Esophagus muscularis mucosa (tissue), 4 donors: ENCODE measurements at regions not wholly inside any gene's neighbourhood (a gene's known extent, or its start where the extent isn't known, plus 50 kb on each side); places are given as distances from the start of the nearest gene placed in this dataset.

Experiments
- DNase-seq: peaks from one replicate; pipeline ENCODE4 v3.0.0-alpha.2; 2017; ENCODE audit errors: extremely low spot score
- H3K27ac ChIP-seq, 4 donors: fragments of 200-600 bp; sonication (generic); replicated peaks in 1 of 4; 1 replicate in 3 of 4; 2 replicates in 1 of 4; pipeline ENCODE4 v1.5.1; 2016 to 2019; ENCODE audit warnings: mild to moderate bottlenecking in 1 of 4
- H3K27me3 ChIP-seq, 4 donors: fragments of 200-600 bp; sonication (generic); one replicate each; pipeline versions ENCODE4 v1.5.1 to v1.6.0; 2016 to 2019
- H3K36me3 ChIP-seq, 4 donors: fragments of 200-600 bp; sonication (generic); one replicate each; pipeline ENCODE4 v1.5.1; 2016 to 2019
- H3K4me1 ChIP-seq, 4 donors: fragments of 200-600 bp; sonication (generic); one replicate each; pipeline ENCODE4 v1.5.1; 2016 to 2019
- H3K4me3 ChIP-seq, 4 donors: fragments of 200-600 bp; sonication (generic); 1 replicate in 2 of 4; 2 replicates in 2 of 4; pipeline ENCODE4 v1.5.1; 2016 to 2019; ENCODE audit warnings: mild to moderate bottlenecking in 4 of 4, moderate library complexity in 1 of 4
- H3K9me3 ChIP-seq, 4 donors: fragments of 200-600 bp; sonication (generic); 1 replicate in 3 of 4; 2 replicates in 1 of 4; pipeline ENCODE4 v1.5.1; 2016 to 2019
- CTCF ChIP-seq, 3 experiments: fragments of 200-600 bp in 2 of 3; fragments of 450-650 bp in 1 of 3; sonication (generic) in 2 of 3; IDR thresholded peaks; one replicate each; pipeline ENCODE4 v1.5.1; 2017 to 2019; ENCODE audit warnings: antibody characterized with exemption in 3 of 3, mild to moderate bottlenecking in 2 of 3, moderate library complexity in 1 of 3
- EP300 ChIP-seq: sonication (generic); formaldehyde crosslinking; IDR thresholded peaks from one replicate; pipeline ENCODE4 v1.6.1; 2017; ENCODE audit warnings: antibody characterized with exemption
- POLR2A ChIP-seq: fragments of 450-650 bp; IDR thresholded peaks from one replicate; pipeline ENCODE4 v1.6.1; 2017; ENCODE audit warnings: antibody characterized with exemption, moderate library complexity, mild to moderate bottlenecking, low read depth
- POLR2AphosphoS5 ChIP-seq, 2 donors: sonication (generic); formaldehyde crosslinking; IDR thresholded peaks; one replicate each; pipeline ENCODE4 v1.6.1; 2017; ENCODE audit warnings: antibody characterized with exemption in 2 of 2
- WGBS: methylation state at CpG from one replicate; pipeline ENCODE4 v1.1.5; 2018; 5-methylcytosine and 5-hydroxymethylcytosine counted together
- intact Hi-C: fragments of 100-400 bp; cut with DNase I; formaldehyde crosslinking; loops from one replicate; pipeline ENCODE4 v1.15.1; 2023

GRCh38 chr6:141990840-141991239, 141.9 kb upstream of the GJE1 start:
- Histone ChIP-seq H3K36me3 (no peaks in the 10 kb centered on the region), H3K27me3 (no peaks in the 10 kb centered on the region), H3K9me3 (peaks cover 0 to 5% (median under 1%) of the 10 kb centered on the region in 4 donors), H3K4me3 (no peak overlapping the region), H3K27ac (no peak overlapping the region), H3K4me1 (no peaks in the 10 kb centered on the region)
- no peak for DNase-seq
- WGBS, result 50% methylated on average over 1 of the region's 1 CpG
- TF ChIP-seq POLR2AphosphoS5 (IDR thresholded peaks at IDR 0.05) (no peak), CTCF (IDR thresholded peaks at IDR 0.05) (no peak), EP300 (no peak), POLR2A (no peak)
- intact Hi-C loops, result no loop called here

GRCh38 chr6:141989706-141989959, 143.1 kb upstream of the GJE1 start:
- WGBS, result 3% methylated on average over 1 of the region's 1 CpG
- no peak for DNase-seq
- no peaks in the 10 kb centered on the region for H3K9me3 ChIP-seq
- TF ChIP-seq EP300, result no peak
- TF ChIP-seq POLR2AphosphoS5 (IDR thresholded peaks at IDR 0.05), result no peak
- no peak for TF ChIP-seq CTCF (IDR thresholded peaks at IDR 0.05)
- no peaks in the 10 kb centered on the region for H3K27me3 ChIP-seq
- no peaks in the 10 kb centered on the region for H3K36me3 ChIP-seq
- H3K27ac ChIP-seq, result no peak overlapping the region
- intact Hi-C loops, result loop anchor here (10.0 kb wide), 1 partner anchor 125 kb away; no protein-coding TSS in a partner anchor
- no peaks in the 10 kb centered on the region for H3K4me1 ChIP-seq
- H3K4me3 ChIP-seq, result no peak overlapping the region

GRCh38 chr6:141988954-141989705, 143.6 kb upstream of the GJE1 start:
- intact Hi-C loops, result loop anchor here (10.0 kb wide), 1 partner anchor 126 kb away; no protein-coding TSS in a partner anchor

GRCh38 chr6:141988327-141988726, 144.4 kb upstream of the GJE1 start:
- H3K27ac ChIP-seq, result no peak overlapping the region
- no peak for DNase-seq
- H3K27me3 ChIP-seq, result no peaks in the 10 kb centered on the region
- WGBS, result 82% methylated on average over 2 of the region's 2 CpGs
- no peak overlapping the region for H3K4me3 ChIP-seq
- no peaks in the 10 kb centered on the region for H3K9me3 ChIP-seq
- TF ChIP-seq CTCF (IDR thresholded peaks at IDR 0.05), result no peak
- no peak for TF ChIP-seq POLR2A
- TF ChIP-seq EP300, result no peak
- no peak for TF ChIP-seq POLR2AphosphoS5 (IDR thresholded peaks at IDR 0.05)
- intact Hi-C loops, result loop anchor here (10.0 kb wide), 1 partner anchor 126 kb away; no protein-coding TSS in a partner anchor
- no peaks in the 10 kb centered on the region for H3K36me3 ChIP-seq
- no peaks in the 10 kb centered on the region for H3K4me1 ChIP-seq

More at GRCh38 chr6:141988954-141989705, 143.6 kb upstream of the GJE1 start:
- Histone ChIP-seq H3K27ac (no peak overlapping the region), H3K4me1 (no peaks in the 10 kb centered on the region), H3K36me3 (no peaks in the 10 kb centered on the region), H3K9me3 (no peaks in the 10 kb centered on the region), H3K4me3 (no peak overlapping the region), H3K27me3 (no peaks in the 10 kb centered on the region)
- WGBS, result 44% methylated on average over 2 of the region's 2 CpGs
- DNase-seq, result no peak
- TF ChIP-seq CTCF (IDR thresholded peaks at IDR 0.05) (peak; percentile 26 to 60 (median 48)), POLR2A (no peak)

- no peak for DNase-seq
- Histone ChIP-seq H3K4me1 (no peaks in the 10 kb centered on the region), H3K36me3 (no peaks in the 10 kb centered on the region), H3K9me3 (no peaks in the 10 kb centered on the region), H3K27ac (no peak overlapping the region), H3K4me3 (no peak overlapping the region), H3K27me3 (no peaks in the 10 kb centered on the region)
- TF ChIP-seq CTCF (IDR thresholded peaks at IDR 0.05), result no peak
- TF ChIP-seq EP300, result no peak
- TF ChIP-seq POLR2AphosphoS5 (IDR thresholded peaks at IDR 0.05), result no peak
- no peak for TF ChIP-seq POLR2A
- WGBS, result 83% methylated on average over 4 of the region's 4 CpGs
- intact Hi-C loops, result loop anchor here (10.0 kb wide), 1 partner anchor 128 kb away; no protein-coding TSS in a partner anchor
Observed at GRCh38 chr6:141986457-141986856, 146.3 kb upstream of the GJE1 start.
